Activated naive CD4-positive, alpha-beta T cell treated with anti-CD3 and anti-CD28 coated beads, Interleukin-2, amount 50 U/mL, for 72 hours (primary cell): ENCODE measurements at regions not wholly inside any gene's neighbourhood (a gene's known extent, or its start where the extent isn't known, plus 50 kb on each side); places are given as distances from the start of the nearest gene placed in this dataset.
"Not testable (repeated sequence)": the region's sequence is repeated elsewhere in the genome, so short reads cannot be mapped to it uniquely, and the experiment has no call there.

Source experiments
- ATAC-seq, 2 donors: fragments of 150-1000 bp; cut with Tn5 transposase; 2 replicates each; pipeline ENCODE4 v1.10.0; 2021; ENCODE audit warnings: mild to moderate bottlenecking in 2 of 2, moderate library complexity in 2 of 2
- DNase-seq, 2 donors: peaks; one replicate each; pipeline ENCODE4 v3.0.0; 2021 to 2022; ENCODE audit warnings: low spot score in 2 of 2
- H3K27ac Mint-ChIP-seq, 2 donors: one replicate each; pipeline ENCODE4 v1.8.0; 2022; ENCODE audit warnings: mild to moderate bottlenecking in 2 of 2, mixed read lengths in 2 of 2
- H3K36me3 Mint-ChIP-seq, 2 donors: one replicate each; pipeline ENCODE4 v1.8.0; 2022; ENCODE audit warnings: mixed read lengths in 2 of 2
- H3K9me3 Mint-ChIP-seq, 2 donors: one replicate each; pipeline ENCODE4 v1.8.0; 2022; ENCODE audit warnings: mixed read lengths in 2 of 2

GRCh38 chr5:164097749-164098148 is 592.3 kb downstream of the MAT2B start:
- ATAC-seq (no peak), DNase-seq (no peak)
- Mint-ChIP-seq H3K27ac (no peak overlapping the region), H3K36me3 (no peaks in the 10 kb centered on the region), H3K9me3 (no peaks in the 10 kb centered on the region)

- no peak for ATAC-seq
- no peak overlapping the region for H3K27ac Mint-ChIP-seq
- no peak for DNase-seq
- H3K36me3 Mint-ChIP-seq, result no peaks in the 10 kb centered on the region
- no peaks in the 10 kb centered on the region for H3K9me3 Mint-ChIP-seq
Observed at GRCh38 chr5:164098531-164098930, 593.1 kb downstream of the MAT2B start.

- no peak for DNase-seq
- Mint-ChIP-seq H3K9me3 (no peaks in the 10 kb centered on the region), H3K27ac (no peak overlapping the region), H3K36me3 (no peaks in the 10 kb centered on the region)
- no peak for ATAC-seq
Observed at GRCh38 chr5:164098979-164099378, 593.6 kb downstream of the MAT2B start.

GRCh38 chr5:164115420-164115819 is 610.0 kb downstream of the MAT2B start:
- ATAC-seq (no peak), DNase-seq (no peak)
- H3K27ac Mint-ChIP-seq, result no peak overlapping the region
- H3K36me3 Mint-ChIP-seq, result no peaks in the 10 kb centered on the region
- peaks cover 9 to 19% of the 10 kb centered on the region in 2 donors for H3K9me3 Mint-ChIP-seq

GRCh38 chr5:164119806-164120447 is 614.5 kb downstream of the MAT2B start:
- H3K27ac Mint-ChIP-seq, result peak overlapping the region in 1 of 2 donors; percentile 82
- H3K36me3 Mint-ChIP-seq, result no peaks in the 10 kb centered on the region
- peaks cover 13 to 15% of the 10 kb centered on the region in 2 donors for H3K9me3 Mint-ChIP-seq
- no peak for DNase-seq
- ATAC-seq, result no peak

- peaks cover 0 to 10% of the 10 kb centered on the region in 2 donors for H3K36me3 Mint-ChIP-seq
- H3K27ac Mint-ChIP-seq, result no peak overlapping the region
- DNase-seq, result no peak
- ATAC-seq, result no peak
- H3K9me3 Mint-ChIP-seq, result peaks cover 36 to 37% of the 10 kb centered on the region in 2 donors
Observed at GRCh38 chr5:164127527-164127926, 622.1 kb downstream of the MAT2B start.

- ATAC-seq (no peak), DNase-seq (no peak)
- Mint-ChIP-seq H3K27ac (no peak overlapping the region), H3K9me3 (peaks cover 24 to 36% of the 10 kb centered on the region in 2 donors), H3K36me3 (peaks cover 0 to 6% of the 10 kb centered on the region in 2 donors)
Observed at GRCh38 chr5:164132358-164132757, 626.9 kb downstream of the MAT2B start.

GRCh38 chr5:164137095-164137494 is 631.7 kb downstream of the MAT2B start:
- DNase-seq, result no peak
- Mint-ChIP-seq H3K27ac (no peak overlapping the region), H3K9me3 (peaks cover 4 to 6% of the 10 kb centered on the region in 2 donors), H3K36me3 (no peaks in the 10 kb centered on the region)
- ATAC-seq, result no peak

- DNase-seq (no peak), ATAC-seq (no peak)
- Mint-ChIP-seq H3K9me3 (peaks cover 8 to 11% of the 10 kb centered on the region in 2 donors), H3K36me3 (no peaks in the 10 kb centered on the region), H3K27ac (no peak overlapping the region)
Observed at GRCh38 chr5:164139423-164139822, 634.0 kb downstream of the MAT2B start.

- DNase-seq (no peak), ATAC-seq (no peak)
- Mint-ChIP-seq H3K9me3 (peaks cover 17 to 18% of the 10 kb centered on the region in 2 donors), H3K27ac (no peak overlapping the region), H3K36me3 (no peaks in the 10 kb centered on the region)
Observed at GRCh38 chr5:164145458-164145857, 640.0 kb downstream of the MAT2B start.

- Mint-ChIP-seq H3K27ac (no peak overlapping the region), H3K9me3 (peaks cover 17 to 18% of the 10 kb centered on the region in 2 donors), H3K36me3 (no peaks in the 10 kb centered on the region)
- ATAC-seq (no peak), DNase-seq (no peak)
Observed at GRCh38 chr5:164146223-164146622, 640.8 kb downstream of the MAT2B start.

- ATAC-seq (no peak), DNase-seq (no peak)
- Mint-ChIP-seq H3K36me3 (peaks cover 0 to 3% of the 10 kb centered on the region in 2 donors), H3K9me3 (peaks cover 11 to 22% of the 10 kb centered on the region in 2 donors), H3K27ac (no peak overlapping the region)
Observed at GRCh38 chr5:164148292-164148691, 642.9 kb downstream of the MAT2B start.

- not testable (repeated sequence) for DNase-seq, H3K36me3 Mint-ChIP-seq, ATAC-seq, H3K27ac Mint-ChIP-seq
- peaks cover 12 to 14% of the 10 kb centered on the region in 2 donors for H3K9me3 Mint-ChIP-seq
Observed at GRCh38 chr5:164152539-164152938, 647.1 kb downstream of the MAT2B start.

GRCh38 chr5:164153469-164154172 is 648.2 kb downstream of the MAT2B start:
- Mint-ChIP-seq H3K27ac (no peak overlapping the region), H3K9me3 (peaks cover 12 to 14% of the 10 kb centered on the region in 2 donors), H3K36me3 (peaks cover 0 to 8% of the 10 kb centered on the region in 2 donors)
- DNase-seq (no peak), ATAC-seq (no peak)

- no peak for ATAC-seq
- DNase-seq, result no peak
- no peak overlapping the region for H3K27ac Mint-ChIP-seq
- no peaks in the 10 kb centered on the region for H3K36me3 Mint-ChIP-seq
- H3K9me3 Mint-ChIP-seq, result peaks cover 0 to 19% of the 10 kb centered on the region in 2 donors
Observed at GRCh38 chr5:164170814-164171213, 665.4 kb downstream of the MAT2B start.

- DNase-seq, result no peak
- ATAC-seq, result no peak
- H3K27ac Mint-ChIP-seq, result no peak overlapping the region
- peaks cover 7 to 9% of the 10 kb centered on the region in 2 donors for H3K9me3 Mint-ChIP-seq
- no peaks in the 10 kb centered on the region for H3K36me3 Mint-ChIP-seq
Observed at GRCh38 chr5:164175083-164175482, 669.7 kb downstream of the MAT2B start.

GRCh38 chr5:164179406-164179805 is 674.0 kb downstream of the MAT2B start:
- Mint-ChIP-seq H3K27ac (no peak overlapping the region), H3K36me3 (no peaks in the 10 kb centered on the region), H3K9me3 (peaks cover 8 to 12% of the 10 kb centered on the region in 2 donors)
- DNase-seq (no peak), ATAC-seq (no peak)

- ATAC-seq, result no peak
- H3K27ac Mint-ChIP-seq, result no peak overlapping the region
- no peak for DNase-seq
- H3K36me3 Mint-ChIP-seq, result no peaks in the 10 kb centered on the region
- peaks cover 8 to 12% of the 10 kb centered on the region in 2 donors for H3K9me3 Mint-ChIP-seq
Observed at GRCh38 chr5:164181604-164182003, 676.2 kb downstream of the MAT2B start.
